ENCODE measurements at regions not wholly inside any gene's neighbourhood (a gene's known extent, or its start where the extent isn't known, plus 50 kb on each side); places are given as distances from the start of the nearest gene placed in this dataset.

DNA sequence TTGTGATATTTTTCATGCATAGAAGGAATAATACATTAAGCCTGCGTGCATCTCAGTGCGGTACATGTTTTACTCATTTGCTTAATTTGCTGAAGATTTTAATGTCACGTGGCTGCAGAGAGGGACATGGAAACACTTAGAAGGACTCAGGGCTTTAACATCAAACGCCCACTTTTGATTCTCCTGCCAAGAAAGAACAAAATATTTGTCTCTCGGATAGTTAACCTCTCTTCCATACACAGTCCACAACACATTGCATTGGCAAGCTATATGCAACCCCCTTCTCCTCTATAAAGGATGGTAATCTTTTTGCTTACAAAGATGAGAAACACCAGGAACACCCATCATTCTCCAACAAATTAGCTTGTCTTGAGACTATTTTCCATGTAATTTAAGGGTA is 148.0 kb upstream of the NRP1 start:
- H3K14ac ChIP-seq (ENCODE audit: insufficient read length): no peak overlapping the region
- H3K4me2 ChIP-seq (ENCODE audit: insufficient read depth in 1 of 2, low read depth in 2 of 2, low read length in 2 of 2): no peak overlapping the region; a peak in 1 of 4 replicates
- no peak overlapping the region for H4K91ac ChIP-seq (replicated peaks; ENCODE audit: insufficient read length, low read length)
- H2BK12ac ChIP-seq (ENCODE audit: low read depth, low read length): no peak overlapping the region
- 91% methylated on average over 5 of the region's 5 CpGs; no CpG with 5 or more reads in 1 of the 2 experiments for WGBS, 2 experiments (ENCODE audit: extremely low coverage in 1 of 2, insufficient coverage in 1 of 2, insufficient read length in 1 of 2, insufficient replicate concordance in 2 of 2, low coverage in 1 of 2, low lambda C conversion rate in 2 of 2, missing lambda C conversion rate in 1 of 2)
- no peak overlapping the region for H3K4ac ChIP-seq (replicated peaks; ENCODE audit: insufficient read length, low read depth, low read length)
- H4K5ac ChIP-seq (ENCODE audit: insufficient read length, low read depth, low read length): no peak overlapping the region
- 0 out of 2 replicates have a peak overlapping the region, but pooled peaks have one; percentile 7 for H2BK20ac ChIP-seq (ENCODE audit: low read length)
- FAIRE-seq (no peak), DNase-seq (ENCODE audit: low read depth in 1 of 2, low spot score in 2 of 2) (no peak)
- H2AFZ ChIP-seq (ENCODE audit: low read length): no peak overlapping the region
- no peak overlapping the region for H3K56ac ChIP-seq (replicated peaks; ENCODE audit: insufficient read length, low read depth, low read length)
- H2BK15ac ChIP-seq (ENCODE audit: low read length): no peak overlapping the region
- no peak overlapping the region for H2BK5ac ChIP-seq (ENCODE audit: low read depth, low read length)
- H3K23me2 ChIP-seq (ENCODE audit: low read depth, low read length): no peaks in the 10 kb centered on the region
- no peaks in the 10 kb centered on the region for H3K79me2 ChIP-seq (ENCODE audit: control insufficient read depth in 1 of 2, insufficient read depth in 2 of 2, low read length in 2 of 2)
- no peaks in the 10 kb centered on the region for H3K79me1 ChIP-seq (ENCODE audit: low read depth, low read length)
- H3K36me3 ChIP-seq (ENCODE audit: control insufficient read depth in 2 of 4, insufficient read depth in 4 of 4, low read length in 3 of 4): peaks cover 0 to 3% (median 0%) of the 10 kb centered on the region in 4 experiments; a peak in 1 of 8 replicates
- no peak overlapping the region for H2BK120ac ChIP-seq (replicated peaks; ENCODE audit: low read depth, low read length)
- H4K8ac ChIP-seq (ENCODE audit: extremely low read depth, insufficient read depth, low read length): no peak overlapping the region
- no peak overlapping the region for H3K18ac ChIP-seq (ENCODE audit: extremely low read depth, low read length)
- peaks cover 2 to 17% (median 11%) of the 10 kb centered on the region in 4 experiments; a peak in 5 of 7 replicates for H3K4me1 ChIP-seq (replicated peaks in 1 of 4; ENCODE audit: control insufficient read depth in 3 of 4, insufficient read depth in 4 of 4, low read length in 3 of 4)
- H3K9me3 ChIP-seq (ENCODE audit: insufficient read depth in 2 of 2, low read depth in 1 of 2, low read length in 1 of 2): peaks cover 9 to 12% of the 10 kb centered on the region in 2 experiments; a peak in 3 of 4 replicates
- CTCF ChIA-PET (ENCODE audit: partially characterized antibody): interaction anchor here (1.0 kb wide), 1 partner anchor 52 kb away, joined by 3 read pairs; no protein-coding TSS in a partner anchor
- H4K20me1 ChIP-seq (replicated peaks in 1 of 2; ENCODE audit: control insufficient read depth in 1 of 2, insufficient read depth in 2 of 2, low read length in 2 of 2): no peaks in the 10 kb centered on the region
- no peak overlapping the region for H2AK5ac ChIP-seq (ENCODE audit: low read depth, low read length)
- POLR2A ChIA-PET (ENCODE audit: partially characterized antibody): no interaction called here
- H3K4me3 ChIP-seq (ENCODE audit: extremely low read depth in 1 of 4, insufficient read depth in 2 of 4, low read depth in 3 of 4, low read length in 4 of 4): no peak overlapping the region
- no peak overlapping the region for H3K27ac ChIP-seq (ENCODE audit: low read depth, low read length)
- H3K27me3 ChIP-seq (replicated peaks in 1 of 4; ENCODE audit: control insufficient read depth in 3 of 4, extremely low read depth in 1 of 4, insufficient read depth in 3 of 4, low read length in 3 of 4): no peaks in the 10 kb centered on the region
- no peak overlapping the region for H3K23ac ChIP-seq (ENCODE audit: insufficient read length)
- no peak overlapping the region for H3K9ac ChIP-seq (replicated peaks in 1 of 4; ENCODE audit: extremely low read depth in 1 of 4, low read depth in 3 of 4, low read length in 3 of 4)
- no peak for TF ChIP-seq TAF7 (optimal IDR thresholded peaks at IDR 0.05; ENCODE audit: borderline replicate concordance, low read depth, low read length)
- no peak for TF ChIP-seq GTF2F1 (IDR thresholded peaks at IDR 0.05; ENCODE audit: borderline replicate concordance, low read depth, low read length)
- no peak for TF ChIP-seq PHF8 (conservative IDR thresholded peaks at IDR 0.05; ENCODE audit: low read depth, low read length)
- no peak for TF ChIP-seq SUZ12 (IDR thresholded peaks at IDR 0.05; ENCODE audit: low read length)
- no peak for TF ChIP-seq SIX5 (IDR thresholded peaks at IDR 0.05; ENCODE audit: low read depth, low read length)
- no peak for TF ChIP-seq TCF12 (IDR thresholded peaks at IDR 0.05; ENCODE audit: low read depth, low read length)
- no peak for TF ChIP-seq KDM4A (IDR thresholded peaks at IDR 0.05; ENCODE audit: low read depth, low read length, severe bottlenecking)
- no peak for TF ChIP-seq POLR2A (IDR thresholded peaks at IDR 0.05; ENCODE audit: control extremely low read depth in 1 of 2, low read depth in 2 of 2, low read length in 2 of 2)
- TF ChIP-seq, protein P1, sequence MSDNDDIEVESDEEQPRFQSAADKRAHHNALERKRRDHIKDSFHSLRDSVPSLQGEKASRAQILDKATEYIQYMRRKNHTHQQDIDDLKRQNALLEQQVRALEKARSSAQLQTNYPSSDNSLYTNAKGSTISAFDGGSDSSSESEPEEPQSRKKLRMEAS (IDR thresholded peaks at IDR 0.05): no peak
- TF ChIP-seq BCL11A (IDR thresholded peaks at IDR 0.05; ENCODE audit: low read depth in 2 of 2, low read length in 2 of 2): no peak
- no peak for TF ChIP-seq BRCA1 (IDR thresholded peaks at IDR 0.05; ENCODE audit: low read depth, low read length)
- TF ChIP-seq GABPA (IDR thresholded peaks at IDR 0.05; ENCODE audit: borderline replicate concordance, insufficient read depth, low read length): no peak
- no peak for TF ChIP-seq NANOG (IDR thresholded peaks at IDR 0.05; ENCODE audit: insufficient read depth, low read depth, low read length, poor library complexity, severe bottlenecking)
- TF ChIP-seq SRF (IDR thresholded peaks at IDR 0.05; ENCODE audit: low read depth, low read length): no peak
- no peak for TF ChIP-seq YY1 (IDR thresholded peaks at IDR 0.05; ENCODE audit: low read depth, low read length)

All from H1 (cell line).